Mesothelial cell of epicardium (in vitro differentiated cells): ENCODE measurements at regions not wholly inside any gene's neighbourhood (a gene's known extent, or its start where the extent isn't known, plus 50 kb on each side); places are given as distances from the start of the nearest gene placed in this dataset.
"Not testable (repeated sequence)": the region's sequence is repeated elsewhere in the genome, so short reads cannot be mapped to it uniquely, and the experiment has no call there.

Experiments
- DNase-seq, 2 experiments: peaks; one replicate each; pipeline ENCODE4 v3.0.0; 2021; ENCODE audit warnings: low spot score in 2 of 2; ENCODE audit not compliant: unreplicated experiment in 2 of 2
- H3K27ac Mint-ChIP-seq: 2 replicates; pipeline ENCODE4 v1.8.0; 2021; ENCODE audit warnings: mixed read lengths
- H3K27me3 Mint-ChIP-seq: 2 replicates; pipeline ENCODE4 v1.8.0; 2021; ENCODE audit warnings: low read depth, mixed read lengths
- H3K36me3 Mint-ChIP-seq: 2 replicates; pipeline ENCODE4 v1.8.0; 2021; ENCODE audit warnings: mixed read lengths
- H3K4me1 Mint-ChIP-seq: 2 replicates; pipeline ENCODE4 v1.8.0; 2021; ENCODE audit warnings: mixed read lengths
- H3K4me3 Mint-ChIP-seq: 2 replicates; pipeline ENCODE4 v1.8.0; 2021; ENCODE audit warnings: mild to moderate bottlenecking, moderate library complexity, mixed read lengths
- H3K9me3 Mint-ChIP-seq: 2 replicates; pipeline ENCODE4 v1.8.0; 2021; ENCODE audit warnings: mixed read lengths
- TF ChIP-seq, protein P1 (sequence below): fragments of 200-600 bp; sonication (generic); IDR thresholded peaks from one replicate; pipeline ENCODE4 v1.5.0; 2021; ENCODE audit warnings: antibody characterized with exemption; ENCODE audit not compliant: unreplicated experiment

DNA sequence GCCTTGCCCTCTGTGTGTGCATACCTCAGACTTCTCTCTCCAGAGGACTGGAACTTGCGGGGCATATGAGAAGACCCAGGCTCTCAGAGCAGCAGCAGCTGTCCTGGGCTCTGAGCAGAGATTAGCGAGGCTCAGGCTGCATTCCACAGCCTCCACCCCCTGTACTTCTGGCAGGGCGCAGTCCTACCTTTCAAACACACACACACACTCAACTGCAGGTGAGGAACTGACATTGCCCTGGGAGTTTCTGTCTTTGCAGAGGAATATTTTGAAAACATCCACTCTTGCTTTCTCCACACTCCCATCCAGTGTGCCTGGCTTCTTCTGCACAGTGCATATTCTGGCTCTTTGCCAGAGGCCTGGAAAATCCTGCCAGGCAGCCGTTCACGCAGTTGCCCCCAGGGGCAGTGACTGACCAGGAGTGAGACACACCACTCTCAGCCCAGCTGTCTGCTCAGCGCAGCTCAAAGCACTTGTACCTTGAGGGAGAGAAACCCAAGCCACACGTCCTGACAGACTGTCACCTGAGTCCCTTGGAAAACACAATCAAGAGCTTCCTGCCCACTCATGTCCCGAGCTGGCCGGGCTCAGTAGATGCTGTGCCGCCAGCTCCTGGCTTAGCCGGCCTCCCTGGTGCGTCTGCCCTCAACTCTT lies 460.8 kb downstream of the RNF144A start:
- Mint-ChIP-seq H3K27ac (peak overlapping the region; percentile 44), H3K9me3 (no peaks in the 10 kb centered on the region), H3K4me1 (peaks cover 21% of the 10 kb centered on the region), H3K36me3 (no peaks in the 10 kb centered on the region), H3K4me3 (no peak overlapping the region), H3K27me3 (peaks cover 4% of the 10 kb centered on the region)
- TF ChIP-seq, protein P1, sequence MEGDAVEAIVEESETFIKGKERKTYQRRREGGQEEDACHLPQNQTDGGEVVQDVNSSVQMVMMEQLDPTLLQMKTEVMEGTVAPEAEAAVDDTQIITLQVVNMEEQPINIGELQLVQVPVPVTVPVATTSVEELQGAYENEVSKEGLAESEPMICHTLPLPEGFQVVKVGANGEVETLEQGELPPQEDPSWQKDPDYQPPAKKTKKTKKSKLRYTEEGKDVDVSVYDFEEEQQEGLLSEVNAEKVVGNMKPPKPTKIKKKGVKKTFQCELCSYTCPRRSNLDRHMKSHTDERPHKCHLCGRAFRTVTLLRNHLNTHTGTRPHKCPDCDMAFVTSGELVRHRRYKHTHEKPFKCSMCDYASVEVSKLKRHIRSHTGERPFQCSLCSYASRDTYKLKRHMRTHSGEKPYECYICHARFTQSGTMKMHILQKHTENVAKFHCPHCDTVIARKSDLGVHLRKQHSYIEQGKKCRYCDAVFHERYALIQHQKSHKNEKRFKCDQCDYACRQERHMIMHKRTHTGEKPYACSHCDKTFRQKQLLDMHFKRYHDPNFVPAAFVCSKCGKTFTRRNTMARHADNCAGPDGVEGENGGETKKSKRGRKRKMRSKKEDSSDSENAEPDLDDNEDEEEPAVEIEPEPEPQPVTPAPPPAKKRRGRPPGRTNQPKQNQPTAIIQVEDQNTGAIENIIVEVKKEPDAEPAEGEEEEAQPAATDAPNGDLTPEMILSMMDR = no peak
- peak in 1 of 2 experiments; percentile 64 for DNase-seq

DNA sequence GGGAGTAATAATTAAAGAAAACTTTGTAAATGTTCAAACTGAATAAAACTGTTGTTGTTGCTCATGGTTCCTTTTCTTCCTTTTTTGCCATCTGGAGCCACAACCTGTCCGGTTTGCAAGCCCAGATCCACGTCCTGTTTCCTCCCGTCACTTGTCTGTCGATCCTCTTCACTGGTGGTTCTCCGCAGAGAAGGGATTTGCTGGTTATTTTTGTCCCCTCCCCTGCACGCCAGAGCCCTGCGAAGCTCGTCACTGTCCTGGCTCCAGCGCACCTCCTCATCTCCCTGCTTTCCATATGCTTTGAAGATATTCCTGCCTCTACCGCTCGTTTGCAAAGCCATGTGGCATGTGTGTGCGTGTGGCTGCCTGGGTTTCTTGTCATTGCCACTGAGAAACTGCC lies 461.4 kb downstream of the RNF144A start:
- H3K4me1 Mint-ChIP-seq = peaks cover 21% of the 10 kb centered on the region
- no peak for DNase-seq
- H3K27me3 Mint-ChIP-seq = peaks cover 4% of the 10 kb centered on the region
- H3K4me3 Mint-ChIP-seq = no peak overlapping the region
- no peaks in the 10 kb centered on the region for H3K36me3 Mint-ChIP-seq
- no peaks in the 10 kb centered on the region for H3K9me3 Mint-ChIP-seq
- TF ChIP-seq, protein P1 = no peak
- H3K27ac Mint-ChIP-seq = no peak overlapping the region

DNA sequence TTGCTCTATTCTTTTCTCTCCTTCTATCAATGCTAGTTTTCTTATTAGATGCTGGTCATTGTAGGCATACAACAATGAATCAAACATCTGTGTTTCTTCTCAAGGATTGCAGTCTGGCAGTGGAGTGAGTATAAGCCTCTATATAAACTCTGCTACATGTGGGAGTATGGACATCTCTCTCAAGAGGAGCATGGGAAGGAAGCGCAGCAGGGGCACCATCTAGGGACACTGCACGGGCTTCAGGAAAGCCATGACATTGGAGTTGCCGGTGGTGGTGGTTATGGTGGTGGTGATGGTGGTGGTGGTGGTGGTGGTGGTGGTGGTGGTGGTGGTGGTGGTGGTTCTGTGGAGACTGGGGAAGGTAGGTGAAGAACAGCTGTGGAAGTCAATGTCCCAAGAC lies 462.6 kb downstream of the RNF144A start:
- Mint-ChIP-seq H3K4me3 (no peak overlapping the region), H3K4me1 (peaks cover 16% of the 10 kb centered on the region), H3K36me3 (no peaks in the 10 kb centered on the region), H3K9me3 (no peaks in the 10 kb centered on the region), H3K27ac (no peak overlapping the region), H3K27me3 (peaks cover 6% of the 10 kb centered on the region)
- TF ChIP-seq, protein P1 = no peak
- no peak for DNase-seq

DNA sequence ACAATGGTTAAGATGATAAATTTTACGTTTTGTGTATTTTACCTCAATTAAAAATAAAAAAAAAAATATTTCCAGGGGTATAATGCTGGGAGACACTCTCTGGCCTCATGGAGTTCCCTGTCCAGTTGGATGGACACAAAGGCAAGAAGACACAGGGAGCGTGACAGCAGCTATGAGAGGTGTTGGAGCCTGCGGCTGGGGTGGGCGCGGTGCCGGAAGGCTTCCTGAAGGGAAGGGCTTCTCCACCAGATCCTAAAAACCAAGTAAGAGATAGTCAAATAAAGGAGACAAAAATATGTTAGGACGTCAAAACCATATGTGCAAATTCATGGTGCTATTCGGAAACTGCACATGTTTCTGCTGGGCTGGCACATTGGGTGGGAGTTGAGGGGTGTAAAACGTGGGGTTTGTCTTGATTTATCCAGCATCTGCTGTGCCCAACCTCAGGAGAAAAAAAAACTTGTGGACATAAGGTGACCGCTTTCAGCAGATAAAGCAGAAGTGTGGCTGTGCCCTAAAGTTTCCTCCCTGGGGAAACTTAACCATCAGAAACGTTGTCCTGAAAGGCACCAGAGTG lies 467.6 kb downstream of the RNF144A start:
- TF ChIP-seq, protein P1 = no peak
- Mint-ChIP-seq H3K4me1 (no peaks in the 10 kb centered on the region), H3K27ac (no peak overlapping the region), H3K27me3 (peaks cover 6% of the 10 kb centered on the region), H3K9me3 (no peaks in the 10 kb centered on the region), H3K4me3 (no peak overlapping the region), H3K36me3 (no peaks in the 10 kb centered on the region)
- no peak for DNase-seq

DNA sequence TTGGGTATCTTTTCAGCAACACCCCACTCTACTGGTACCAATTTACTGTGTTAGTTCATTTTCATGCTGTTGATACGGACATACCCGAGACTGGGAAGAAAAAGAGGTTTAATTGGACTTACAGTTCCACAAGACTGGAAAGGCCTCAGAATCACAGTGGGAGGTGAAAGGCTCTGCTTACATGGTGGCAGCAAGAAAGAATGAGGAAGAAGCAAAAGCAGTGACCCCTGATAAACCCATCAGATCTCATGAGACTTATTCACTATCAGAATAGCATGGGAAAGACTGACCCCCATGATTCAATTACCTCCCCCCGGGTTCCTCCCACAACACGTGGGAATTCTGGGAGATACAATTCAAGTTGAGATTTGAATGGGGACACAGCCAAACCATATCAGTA lies 473.1 kb downstream of the RNF144A start:
- H3K27ac Mint-ChIP-seq, H3K4me3 Mint-ChIP-seq, DNase-seq, H3K4me1 Mint-ChIP-seq, H3K27me3 Mint-ChIP-seq, H3K36me3 Mint-ChIP-seq, H3K9me3 Mint-ChIP-seq: not testable (repeated sequence)

DNA sequence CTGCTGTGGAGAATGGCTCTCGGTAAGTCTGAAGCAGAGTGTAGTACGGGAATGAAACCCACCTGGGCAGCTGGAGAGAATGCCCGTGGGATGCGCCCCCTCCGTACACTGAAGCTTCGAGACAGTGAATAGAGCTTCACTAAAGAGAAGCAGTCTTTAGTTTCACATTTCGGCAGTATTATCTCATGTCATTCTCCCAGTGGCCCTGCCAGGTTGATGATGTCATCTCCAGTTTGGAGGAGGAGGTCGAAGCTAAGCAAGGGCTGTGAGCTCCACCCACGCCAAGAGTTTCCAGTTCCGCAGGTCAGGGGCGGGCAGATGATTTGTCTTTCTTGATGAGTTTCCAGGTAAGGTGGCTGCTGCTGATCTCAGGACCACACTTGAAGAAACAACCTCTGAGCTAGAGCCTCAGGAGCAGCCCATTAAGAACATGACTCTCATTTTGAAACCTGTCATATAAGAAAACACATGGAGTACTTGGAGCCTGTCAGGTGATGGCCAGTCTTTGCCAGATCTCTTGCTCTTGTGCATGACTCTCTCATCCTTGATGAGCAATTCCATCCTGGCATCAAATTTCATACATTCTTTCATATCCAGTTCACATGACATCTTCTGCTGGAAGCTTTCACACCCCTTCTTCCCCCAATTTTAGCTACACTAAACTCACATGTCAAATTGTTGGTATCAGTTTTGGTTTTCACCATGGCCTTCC lies 475.0 kb downstream of the RNF144A start:
- H3K27me3 Mint-ChIP-seq = no peaks in the 10 kb centered on the region
- H3K4me1 Mint-ChIP-seq = peaks cover 10% of the 10 kb centered on the region
- DNase-seq = no peak
- no peaks in the 10 kb centered on the region for H3K9me3 Mint-ChIP-seq
- H3K36me3 Mint-ChIP-seq = no peaks in the 10 kb centered on the region
- no peak overlapping the region for H3K27ac Mint-ChIP-seq
- no peak overlapping the region for H3K4me3 Mint-ChIP-seq
- TF ChIP-seq, protein P1 = no peak
